ENCODE measurements at regions not wholly inside any gene's neighbourhood (a gene's known extent, or its start where the extent isn't known, plus 50 kb on each side); places are given as distances from the start of the nearest gene placed in this dataset.

GRCh38 chr4:79266136-79266535, 59.7 kb downstream of the NAA11 start:
- Histone ChIP-seq H3K4me2 (no peak overlapping the region), H3K27me3 (ENCODE audit: insufficient read depth, low read depth) (no peaks in the 10 kb centered on the region), H4K20me1 (ENCODE audit: insufficient read depth) (no peaks in the 10 kb centered on the region), H3K4me1 (ENCODE audit: low read depth, poor library complexity, severe bottlenecking) (no peaks in the 10 kb centered on the region), H3K9ac (no peak overlapping the region), H2AFZ (ENCODE audit: low read depth) (no peak overlapping the region), H3K36me3 (ENCODE audit: insufficient read depth) (no peaks in the 10 kb centered on the region), H3K79me2 (ENCODE audit: insufficient read depth, low read depth) (no peaks in the 10 kb centered on the region), H3K4me3 (IDR thresholded peaks at IDR 0.05; ENCODE audit: insufficient read depth, low read depth, low read length) (no peak overlapping the region), H3K27ac (no peak overlapping the region)
- no peak for TF ChIP-seq CTCF (conservative IDR thresholded peaks at IDR 0.05; ENCODE audit: low read depth, low read length)

GRCh38 chr4:79259242-79259641, 66.6 kb downstream of the NAA11 start:
- no peaks in the 10 kb centered on the region for H3K4me1 ChIP-seq (ENCODE audit: low read depth, poor library complexity, severe bottlenecking)
- no peak overlapping the region for H3K4me3 ChIP-seq (IDR thresholded peaks at IDR 0.05; ENCODE audit: insufficient read depth, low read depth, low read length)
- no peak overlapping the region for H3K27ac ChIP-seq
- no peaks in the 10 kb centered on the region for H3K27me3 ChIP-seq (ENCODE audit: insufficient read depth, low read depth)
- H3K36me3 ChIP-seq (ENCODE audit: insufficient read depth) = no peaks in the 10 kb centered on the region
- no peaks in the 10 kb centered on the region for H4K20me1 ChIP-seq (ENCODE audit: insufficient read depth)
- H3K79me2 ChIP-seq (ENCODE audit: insufficient read depth, low read depth) = no peaks in the 10 kb centered on the region
- no peak for TF ChIP-seq CTCF (conservative IDR thresholded peaks at IDR 0.05; ENCODE audit: low read depth, low read length)
- H3K9ac ChIP-seq = no peak overlapping the region
- H2AFZ ChIP-seq (ENCODE audit: low read depth) = no peak overlapping the region
- H3K4me2 ChIP-seq = no peak overlapping the region

GRCh38 chr4:79258614-79259176, 67.2 kb downstream of the NAA11 start:
- no peak overlapping the region for H3K27ac ChIP-seq
- H3K36me3 ChIP-seq (ENCODE audit: insufficient read depth) = no peaks in the 10 kb centered on the region
- no peak overlapping the region for H3K4me3 ChIP-seq (IDR thresholded peaks at IDR 0.05; ENCODE audit: insufficient read depth, low read depth, low read length)
- no peaks in the 10 kb centered on the region for H3K27me3 ChIP-seq (ENCODE audit: insufficient read depth, low read depth)
- H3K4me2 ChIP-seq = no peak overlapping the region
- H3K4me1 ChIP-seq (ENCODE audit: low read depth, poor library complexity, severe bottlenecking) = no peaks in the 10 kb centered on the region
- no peak for TF ChIP-seq CTCF (conservative IDR thresholded peaks at IDR 0.05; ENCODE audit: low read depth, low read length)
- H3K9ac ChIP-seq = no peak overlapping the region
- H2AFZ ChIP-seq (ENCODE audit: low read depth) = no peak overlapping the region
- no peaks in the 10 kb centered on the region for H3K79me2 ChIP-seq (ENCODE audit: insufficient read depth, low read depth)
- no peaks in the 10 kb centered on the region for H4K20me1 ChIP-seq (ENCODE audit: insufficient read depth)

GRCh38 chr4:79257953-79258613, 67.8 kb downstream of the NAA11 start:
- H3K36me3 ChIP-seq (ENCODE audit: insufficient read depth) = no peaks in the 10 kb centered on the region
- H3K79me2 ChIP-seq (ENCODE audit: insufficient read depth, low read depth) = no peaks in the 10 kb centered on the region
- no peak for TF ChIP-seq CTCF (conservative IDR thresholded peaks at IDR 0.05; ENCODE audit: low read depth, low read length)
- no peak overlapping the region for H3K4me3 ChIP-seq (IDR thresholded peaks at IDR 0.05; ENCODE audit: insufficient read depth, low read depth, low read length)
- H3K4me1 ChIP-seq (ENCODE audit: low read depth, poor library complexity, severe bottlenecking) = no peaks in the 10 kb centered on the region
- H3K27me3 ChIP-seq (ENCODE audit: insufficient read depth, low read depth) = no peaks in the 10 kb centered on the region
- H3K4me2 ChIP-seq = no peak overlapping the region
- no peak overlapping the region for H2AFZ ChIP-seq (ENCODE audit: low read depth)
- H3K27ac ChIP-seq = no peak overlapping the region
- no peak overlapping the region for H3K9ac ChIP-seq
- H4K20me1 ChIP-seq (ENCODE audit: insufficient read depth) = no peaks in the 10 kb centered on the region
